Cardiac muscle cell (in vitro differentiated cells and primary cell): ENCODE measurements at regions not wholly inside any gene's neighbourhood (a gene's known extent, or its start where the extent isn't known, plus 50 kb on each side); places are given as distances from the start of the nearest gene placed in this dataset.

ENCODE experiments used
- DNase-seq, 2 donors: peaks; one replicate each; pipeline versions ENCODE4 v3.0.0 to v3.0.0-alpha.2; 2010 to 2017; ENCODE audit warnings: low read depth in 1 of 2, low spot score in 1 of 2
- H3K27ac ChIP-seq: fragments of 200-600 bp; sonication (generic); 2 replicates; pipeline ENCODE4 v1.5.1; 2016
- H3K27me3 ChIP-seq: fragments of 200-600 bp; sonication (generic); 2 replicates; pipeline ENCODE4 v1.6.0; 2016; ENCODE audit warnings: control low read depth
- H3K36me3 ChIP-seq: fragments of 200-600 bp; sonication (generic); 2 replicates; pipeline ENCODE4 v1.5.1; 2016; ENCODE audit warnings: control low read depth
- H3K4me1 ChIP-seq: fragments of 200-600 bp; sonication (generic); 2 replicates; pipeline ENCODE4 v1.8.1; 2017; ENCODE audit warnings: low read depth, mild to moderate bottlenecking, mixed run types
- H3K4me3 ChIP-seq: fragments of 200-600 bp; sonication (generic); 2 replicates; pipeline ENCODE4 v1.5.1; 2016; ENCODE audit warnings: mild to moderate bottlenecking
- H3K9me3 ChIP-seq: fragments of 200-600 bp; sonication (generic); 2 replicates; pipeline ENCODE4 v1.5.1; 2017; ENCODE audit warnings: low read depth, mild to moderate bottlenecking, control low read depth
- TF ChIP-seq, protein P1 (sequence below): IDR thresholded peaks from 2 replicates; pipeline ENCODE4 v1.5.1; 2012; ENCODE audit warnings: low read depth, mild to moderate bottlenecking, low read length

DNA sequence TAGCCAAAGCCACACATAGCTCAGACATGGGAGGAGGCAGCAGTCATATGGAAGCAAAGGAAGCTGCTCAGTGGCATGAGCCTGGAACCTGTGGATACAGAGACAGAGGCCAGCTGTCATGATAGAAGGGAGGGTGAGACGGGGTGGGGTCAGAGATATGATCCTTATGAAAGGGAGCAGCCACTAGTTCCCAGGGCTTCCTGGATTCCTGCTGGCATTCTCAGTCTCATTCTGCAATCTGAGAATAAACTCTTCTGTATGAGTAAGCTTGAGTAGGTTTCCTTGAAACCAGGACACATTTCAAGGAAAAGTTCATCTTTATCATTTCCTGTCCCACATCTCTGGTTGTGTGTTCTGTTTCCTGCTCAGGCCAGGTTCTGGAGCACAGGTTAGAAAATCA, 220.2 kb upstream of the SNX19 start:
- TF ChIP-seq, protein P1, sequence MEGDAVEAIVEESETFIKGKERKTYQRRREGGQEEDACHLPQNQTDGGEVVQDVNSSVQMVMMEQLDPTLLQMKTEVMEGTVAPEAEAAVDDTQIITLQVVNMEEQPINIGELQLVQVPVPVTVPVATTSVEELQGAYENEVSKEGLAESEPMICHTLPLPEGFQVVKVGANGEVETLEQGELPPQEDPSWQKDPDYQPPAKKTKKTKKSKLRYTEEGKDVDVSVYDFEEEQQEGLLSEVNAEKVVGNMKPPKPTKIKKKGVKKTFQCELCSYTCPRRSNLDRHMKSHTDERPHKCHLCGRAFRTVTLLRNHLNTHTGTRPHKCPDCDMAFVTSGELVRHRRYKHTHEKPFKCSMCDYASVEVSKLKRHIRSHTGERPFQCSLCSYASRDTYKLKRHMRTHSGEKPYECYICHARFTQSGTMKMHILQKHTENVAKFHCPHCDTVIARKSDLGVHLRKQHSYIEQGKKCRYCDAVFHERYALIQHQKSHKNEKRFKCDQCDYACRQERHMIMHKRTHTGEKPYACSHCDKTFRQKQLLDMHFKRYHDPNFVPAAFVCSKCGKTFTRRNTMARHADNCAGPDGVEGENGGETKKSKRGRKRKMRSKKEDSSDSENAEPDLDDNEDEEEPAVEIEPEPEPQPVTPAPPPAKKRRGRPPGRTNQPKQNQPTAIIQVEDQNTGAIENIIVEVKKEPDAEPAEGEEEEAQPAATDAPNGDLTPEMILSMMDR = no peak
- Histone ChIP-seq H3K9me3 (no peaks in the 10 kb centered on the region), H3K27ac (no peak overlapping the region), H3K27me3 (no peaks in the 10 kb centered on the region), H3K36me3 (no peaks in the 10 kb centered on the region), H3K4me1 (no peaks in the 10 kb centered on the region), H3K4me3 (no peak overlapping the region)
- DNase-seq = no peak

GRCh38 chr11:131137046-131137445, 220.8 kb upstream of the SNX19 start:
- no peak for DNase-seq
- Histone ChIP-seq H3K36me3 (no peaks in the 10 kb centered on the region), H3K4me3 (no peak overlapping the region), H3K27ac (no peak overlapping the region), H3K4me1 (no peaks in the 10 kb centered on the region), H3K9me3 (no peaks in the 10 kb centered on the region), H3K27me3 (no peaks in the 10 kb centered on the region)
- TF ChIP-seq, protein P1 = no peak

- Histone ChIP-seq H3K4me3 (no peak overlapping the region), H3K27ac (no peak overlapping the region), H3K9me3 (no peaks in the 10 kb centered on the region), H3K27me3 (no peaks in the 10 kb centered on the region), H3K4me1 (no peaks in the 10 kb centered on the region), H3K36me3 (no peaks in the 10 kb centered on the region)
- no peak for DNase-seq
- TF ChIP-seq, protein P1 = no peak
Measured at GRCh38 chr11:131138731-131139130, 222.5 kb upstream of the SNX19 start.

DNA sequence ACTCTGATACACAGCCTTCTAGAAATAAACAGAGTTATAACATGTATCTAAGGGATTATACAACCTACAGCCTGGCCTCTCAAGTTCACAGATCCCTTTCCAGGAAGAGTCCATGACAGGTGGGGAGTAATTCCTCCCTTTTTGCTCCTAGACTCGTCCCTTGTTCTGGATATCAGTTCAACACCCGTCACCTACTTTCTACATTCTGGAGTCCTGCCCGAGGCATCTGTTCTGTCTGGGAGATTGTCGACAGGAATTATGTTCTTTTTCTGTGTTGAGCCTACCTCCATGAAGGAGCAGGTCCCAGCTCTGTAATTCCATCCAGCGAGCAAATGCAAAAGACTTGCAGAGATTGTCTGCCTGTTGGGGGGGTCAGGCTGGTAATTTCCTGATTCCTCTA, 224.6 kb upstream of the NTM start:
- Histone ChIP-seq H3K36me3 (no peaks in the 10 kb centered on the region), H3K4me3 (no peak overlapping the region), H3K27me3 (no peaks in the 10 kb centered on the region), H3K9me3 (no peaks in the 10 kb centered on the region), H3K4me1 (no peaks in the 10 kb centered on the region), H3K27ac (no peak overlapping the region)
- DNase-seq = no peak
- TF ChIP-seq, protein P1 = no peak

DNA sequence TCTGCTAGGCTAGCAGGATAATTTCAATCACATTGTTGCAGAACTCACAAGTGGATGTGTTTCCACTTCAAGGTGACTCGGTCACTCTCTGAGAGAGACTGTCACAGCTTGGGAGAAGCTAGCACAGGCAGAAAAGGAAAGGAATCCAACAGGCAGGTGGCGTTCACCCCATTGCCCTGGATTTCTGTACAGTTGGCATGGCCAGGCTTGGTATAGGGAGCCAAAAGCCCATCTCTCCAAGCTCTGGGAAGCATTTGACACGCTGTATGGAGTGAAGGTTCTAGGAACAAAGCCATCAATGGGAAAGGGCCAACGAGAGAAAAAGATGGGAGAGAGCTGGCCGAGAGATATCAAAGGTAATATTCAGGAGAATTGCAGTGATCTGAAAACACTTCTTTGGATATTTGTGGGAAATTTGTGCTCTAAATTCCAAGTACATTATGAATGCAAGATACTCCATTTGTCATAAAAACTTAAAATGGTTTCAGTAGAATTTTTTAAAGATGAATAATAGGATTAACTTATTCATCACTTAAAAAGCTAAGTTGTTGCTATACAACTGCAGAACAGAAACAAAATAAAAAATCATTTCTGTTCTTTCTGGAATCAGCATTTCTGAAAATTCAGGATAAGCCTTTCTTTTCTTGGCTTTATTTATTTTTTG, 223.5 kb upstream of the NTM start:
- H3K4me1 ChIP-seq = no peaks in the 10 kb centered on the region
- no peaks in the 10 kb centered on the region for H3K27me3 ChIP-seq
- TF ChIP-seq, protein P1 = no peak
- no peaks in the 10 kb centered on the region for H3K36me3 ChIP-seq
- H3K4me3 ChIP-seq = no peak overlapping the region
- H3K9me3 ChIP-seq = no peaks in the 10 kb centered on the region
- no peak overlapping the region for H3K27ac ChIP-seq
- DNase-seq = no peak
